ENCODE measurements at regions not wholly inside any gene's neighbourhood (a gene's known extent, or its start where the extent isn't known, plus 50 kb on each side); places are given as distances from the start of the nearest gene placed in this dataset.

- H3K4me2 ChIP-seq (ENCODE audit: low read depth, low read length, poor library complexity, severe bottlenecking) = no peak overlapping the region
- H4K20me1 ChIP-seq (ENCODE audit: low read depth, low read length) = no peaks in the 10 kb centered on the region; the same call in 1 of the 2 replicates
- no peaks in the 10 kb centered on the region for H3K36me3 ChIP-seq (ENCODE audit: low read length)
- no peak overlapping the region for H3K4me3 ChIP-seq (ENCODE audit: insufficient read depth, low read length, poor library complexity, severe bottlenecking)
- no peaks in the 10 kb centered on the region for H3K9me3 ChIP-seq (ENCODE audit: insufficient read depth, low read length)
- no peaks in the 10 kb centered on the region for H3F3A ChIP-seq (ENCODE audit: insufficient read depth)
- H3K79me2 ChIP-seq (ENCODE audit: insufficient read depth, low read length) = no peaks in the 10 kb centered on the region
- H3K27me3 ChIP-seq (ENCODE audit: low read length) = no peaks in the 10 kb centered on the region
- TF ChIP-seq CTCF (IDR thresholded peaks at IDR 0.05; ENCODE audit: insufficient read depth, low read length, poor library complexity, severe bottlenecking) = no peak
- no peak for TF ChIP-seq EZH2phosphoT487 (conservative IDR thresholded peaks at IDR 0.05; ENCODE audit: low read length)
- H3K27ac ChIP-seq (ENCODE audit: low read depth, low read length) = no peak overlapping the region
- no peak overlapping the region for H3K9ac ChIP-seq (ENCODE audit: low read length)
- no peaks in the 10 kb centered on the region; the same call in 1 of the 2 replicates for H3K9me2 ChIP-seq (replicated peaks; ENCODE audit: insufficient read depth, low read length)
- no peak overlapping the region for H2AFZ ChIP-seq (ENCODE audit: low read depth, low read length, severe bottlenecking)
These were observed 533.5 kb upstream of the KLF12 start for GRCh38 chr13:74667656-74668203.

GRCh38 chr13:74662905-74663304 is 528.7 kb upstream of the KLF12 start:
- Histone ChIP-seq H3K36me3 (ENCODE audit: low read length) (no peaks in the 10 kb centered on the region), H3K79me2 (ENCODE audit: insufficient read depth, low read length) (no peaks in the 10 kb centered on the region), H2AFZ (ENCODE audit: low read depth, low read length, severe bottlenecking) (no peak overlapping the region), H4K20me1 (ENCODE audit: low read depth, low read length) (no peaks in the 10 kb centered on the region), H3K9me2 (replicated peaks; ENCODE audit: insufficient read depth, low read length) (no peaks in the 10 kb centered on the region), H3K9ac (ENCODE audit: low read length) (no peak overlapping the region), H3K27ac (ENCODE audit: low read depth, low read length) (no peak overlapping the region), H3K4me3 (ENCODE audit: insufficient read depth, low read length, poor library complexity, severe bottlenecking) (no peak overlapping the region), H3K27me3 (ENCODE audit: low read length) (no peaks in the 10 kb centered on the region), H3F3A (ENCODE audit: insufficient read depth) (no peaks in the 10 kb centered on the region), H3K9me3 (ENCODE audit: insufficient read depth, low read length) (no peaks in the 10 kb centered on the region), H3K4me2 (ENCODE audit: low read depth, low read length, poor library complexity, severe bottlenecking) (no peak overlapping the region)
- TF ChIP-seq EZH2phosphoT487 (conservative IDR thresholded peaks at IDR 0.05; ENCODE audit: low read length) (no peak), CTCF (IDR thresholded peaks at IDR 0.05; ENCODE audit: insufficient read depth, low read length, poor library complexity, severe bottlenecking) (no peak)

GRCh38 chr13:74661851-74662250 is 527.6 kb upstream of the KLF12 start:
- no peaks in the 10 kb centered on the region for H3K36me3 ChIP-seq (ENCODE audit: low read length)
- H4K20me1 ChIP-seq (ENCODE audit: low read depth, low read length) = no peaks in the 10 kb centered on the region
- no peaks in the 10 kb centered on the region for H3K27me3 ChIP-seq (ENCODE audit: low read length)

More at GRCh38 chr13:74661851-74662250, 527.6 kb upstream of the KLF12 start:
- Histone ChIP-seq H3K27ac (ENCODE audit: low read depth, low read length) (no peak overlapping the region), H3F3A (ENCODE audit: insufficient read depth) (no peaks in the 10 kb centered on the region), H2AFZ (ENCODE audit: low read depth, low read length, severe bottlenecking) (no peak overlapping the region), H3K9me3 (ENCODE audit: insufficient read depth, low read length) (no peaks in the 10 kb centered on the region), H3K4me3 (ENCODE audit: insufficient read depth, low read length, poor library complexity, severe bottlenecking) (no peak overlapping the region), H3K79me2 (ENCODE audit: insufficient read depth, low read length) (no peaks in the 10 kb centered on the region), H3K9ac (ENCODE audit: low read length) (no peak overlapping the region), H3K4me2 (ENCODE audit: low read depth, low read length, poor library complexity, severe bottlenecking) (no peak overlapping the region), H3K9me2 (replicated peaks; ENCODE audit: insufficient read depth, low read length) (no peaks in the 10 kb centered on the region)
- TF ChIP-seq CTCF (IDR thresholded peaks at IDR 0.05; ENCODE audit: insufficient read depth, low read length, poor library complexity, severe bottlenecking) (no peak), EZH2phosphoT487 (conservative IDR thresholded peaks at IDR 0.05; ENCODE audit: low read length) (no peak)

Data from SU-DHL-6 (cell line).